Erythroblast (primary cell): ENCODE measurements at regions not wholly inside any gene's neighbourhood (a gene's known extent, or its start where the extent isn't known, plus 50 kb on each side); places are given as distances from the start of the nearest gene placed in this dataset.

Source experiments
- GATA1 ChIP-seq: IDR thresholded peaks from 2 replicates; pipeline ENCODE4 v1.6.1; 2011; ENCODE audit warnings: low read depth, mild to moderate bottlenecking, control low read depth, low read length, moderate library complexity
- POLR2A ChIP-seq: IDR thresholded peaks from 2 replicates; pipeline ENCODE4 v1.6.1; 2011; ENCODE audit warnings: mild to moderate bottlenecking, low read length

- TF ChIP-seq POLR2A: no peak
- no peak for TF ChIP-seq GATA1
Observed at GRCh38 chr2:224194161-224194560, 155.1 kb upstream of the SERPINE2 start.
